DMS153 (cell line): ENCODE measurements at regions not wholly inside any gene's neighbourhood (a gene's known extent, or its start where the extent isn't known, plus 50 kb on each side); places are given as distances from the start of the nearest gene placed in this dataset.
A peak's percentile ranks its signal among the peaks of the same experiment; 100 is the strongest.
"Not testable (repeated sequence)": the region's sequence is repeated elsewhere in the genome, so short reads cannot be mapped to it uniquely, and the experiment has no call there.

Source experiments
- DNase-seq: peaks from one replicate; lab custom pipeline; 2025; lab: John Stamatoyannopoulos, UW

DNA sequence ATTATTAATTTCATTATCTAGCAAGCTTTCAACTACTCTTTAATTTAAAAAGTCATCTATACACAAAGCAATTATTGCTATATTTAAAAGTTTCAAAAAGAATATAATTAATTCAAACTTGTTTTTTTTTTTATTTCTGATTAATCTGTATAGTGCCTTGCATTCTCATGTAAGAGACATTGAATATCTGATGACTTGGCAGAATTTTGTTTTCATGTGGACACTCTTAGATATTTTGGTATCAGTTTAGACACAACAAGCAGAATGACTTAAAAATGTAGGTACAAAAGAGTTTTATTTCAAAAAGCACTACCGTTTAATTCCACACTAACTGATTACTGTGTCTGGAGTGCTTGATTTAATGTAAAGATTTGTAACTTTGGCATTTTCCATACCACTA is 1129.6 kb downstream of the PDHA2 start:
- DNase-seq: no peak

- no peak for DNase-seq
These were observed 1133.0 kb downstream of the PDHA2 start for GRCh38 chr4:96972920-96973319.

DNA sequence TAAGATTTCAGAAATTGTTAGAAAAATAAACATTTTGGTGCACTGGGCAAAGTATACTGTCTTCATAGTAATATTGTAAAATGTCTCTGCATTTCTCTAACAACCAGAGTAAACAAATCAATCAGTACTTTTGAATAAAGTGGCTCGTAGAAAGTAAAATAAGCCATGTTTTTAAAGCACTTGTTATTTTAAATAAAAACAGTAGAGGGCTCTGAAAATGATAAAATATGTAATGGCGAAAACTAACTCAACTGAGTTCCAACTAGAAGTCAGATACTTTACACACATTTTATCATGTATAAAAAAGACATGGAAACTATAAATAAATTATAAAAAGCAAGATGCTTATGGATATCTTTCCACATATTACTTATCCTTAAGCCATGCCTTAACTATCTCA is 1134.4 kb downstream of the PDHA2 start:
- DNase-seq: no peak

- no peak for DNase-seq
These were observed 1143.9 kb downstream of the PDHA2 start for GRCh38 chr4:96983830-96984229.

- no peak for DNase-seq
These were observed 1146.9 kb downstream of the PDHA2 start for GRCh38 chr4:96986816-96987215.

DNA sequence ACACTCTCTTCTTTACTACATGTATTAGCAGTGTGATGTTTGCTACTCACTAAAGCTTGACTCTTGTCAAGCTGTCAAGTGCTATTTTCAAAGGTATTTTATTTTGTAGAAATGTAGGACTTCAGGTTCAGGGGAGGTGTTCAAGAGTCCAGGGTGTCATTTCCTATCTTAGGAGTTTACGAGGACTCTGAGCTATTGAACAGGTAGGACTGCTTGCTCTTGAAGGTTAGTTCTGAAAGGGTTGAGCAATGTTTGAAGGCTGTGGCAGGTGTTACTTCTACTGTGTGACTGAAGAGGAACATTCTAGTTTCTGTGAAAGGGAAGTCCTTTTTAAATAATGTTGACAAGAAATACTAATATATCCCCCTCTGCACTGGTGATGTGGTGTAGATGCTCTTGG is 1151.2 kb downstream of the PDHA2 start:
- no peak for DNase-seq

- DNase-seq: no peak
These were observed 1150.8 kb downstream of the STPG2 start for GRCh38 chr4:96992443-96992842.

DNA sequence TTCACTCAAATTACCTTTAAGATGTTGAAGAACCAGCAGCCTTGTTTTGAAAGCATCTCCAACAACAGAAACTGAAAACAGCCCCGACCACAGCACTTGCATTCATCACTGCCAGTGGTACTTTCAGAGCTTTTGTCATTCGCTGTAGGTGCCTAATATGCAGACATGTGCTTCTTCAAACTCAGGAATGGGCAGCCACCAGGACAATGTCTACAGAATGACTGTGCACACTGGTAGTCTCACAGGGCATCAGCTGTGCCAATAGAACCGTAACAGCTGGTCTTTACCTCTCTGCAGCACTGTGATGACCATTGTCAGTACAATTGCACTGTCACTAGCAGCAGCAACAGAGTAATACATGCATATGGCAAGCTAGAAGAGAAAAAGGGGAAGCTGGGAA is 1149.7 kb downstream of the STPG2 start:
- no peak for DNase-seq

- no peak for DNase-seq
These were observed 1139.6 kb downstream of the STPG2 start for GRCh38 chr4:97003715-97004114.

DNA sequence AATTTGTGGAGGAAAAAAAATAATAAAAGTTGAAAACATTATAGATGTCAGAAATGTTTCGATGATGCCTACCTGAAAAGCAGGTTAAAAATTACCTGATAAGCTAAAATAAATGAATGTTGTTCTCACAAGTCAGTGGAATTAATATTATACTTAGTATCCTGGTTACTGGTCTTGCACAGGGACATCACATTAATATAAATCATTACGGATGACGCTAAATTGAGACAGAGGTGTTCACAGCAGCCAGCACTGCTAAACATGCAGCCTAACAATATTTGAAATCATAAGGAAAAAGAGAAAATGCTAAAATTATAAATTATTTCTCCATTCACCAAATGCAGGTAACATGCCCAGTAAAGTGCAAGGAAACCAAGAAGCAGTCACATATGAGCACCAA is 1130.0 kb downstream of the STPG2 start:
- no peak for DNase-seq

DNA sequence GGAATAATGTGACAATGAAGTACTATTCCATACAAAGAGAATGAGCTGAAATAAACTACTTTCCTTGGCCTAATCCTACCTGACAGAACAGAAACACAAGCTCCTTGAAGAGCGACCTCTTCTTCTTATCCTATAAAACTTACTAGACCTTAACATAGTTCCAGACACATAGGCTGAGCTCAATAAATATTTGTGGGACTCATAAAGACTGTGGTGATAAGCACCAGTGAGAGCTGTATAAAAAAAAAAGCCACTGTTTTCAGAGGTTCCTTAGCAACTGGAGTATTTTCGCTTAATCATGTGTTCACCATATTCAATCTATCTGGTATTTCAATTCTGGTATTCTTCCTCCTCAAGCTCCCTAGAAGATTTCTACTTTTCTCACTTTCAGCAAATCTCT is 1129.6 kb downstream of the STPG2 start:
- no peak for DNase-seq

DNA sequence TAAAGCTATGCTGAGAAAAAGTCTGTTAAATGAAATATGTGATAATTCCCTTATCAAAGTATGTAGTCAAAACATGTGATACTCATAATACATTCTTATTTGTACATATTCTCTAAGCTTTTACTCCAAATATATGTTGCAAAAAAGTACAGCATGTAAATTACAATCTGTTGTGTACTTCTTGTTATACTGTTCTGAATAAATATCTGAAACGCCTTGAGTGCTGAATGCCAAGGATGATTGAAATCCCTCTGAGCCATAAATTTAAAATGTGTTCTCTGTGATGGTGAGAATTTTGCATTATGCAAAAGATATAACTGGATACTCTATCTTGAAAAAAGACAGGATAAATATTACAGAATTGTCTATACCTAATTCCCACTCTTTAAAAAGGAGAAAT is 1128.0 kb downstream of the STPG2 start:
- no peak for DNase-seq

- peak; percentile 38 for DNase-seq
These were observed 1126.9 kb downstream of the STPG2 start for GRCh38 chr4:97016186-97016907.

- DNase-seq: no peak
These were observed 1115.4 kb downstream of the STPG2 start for GRCh38 chr4:97027728-97028410.

DNA sequence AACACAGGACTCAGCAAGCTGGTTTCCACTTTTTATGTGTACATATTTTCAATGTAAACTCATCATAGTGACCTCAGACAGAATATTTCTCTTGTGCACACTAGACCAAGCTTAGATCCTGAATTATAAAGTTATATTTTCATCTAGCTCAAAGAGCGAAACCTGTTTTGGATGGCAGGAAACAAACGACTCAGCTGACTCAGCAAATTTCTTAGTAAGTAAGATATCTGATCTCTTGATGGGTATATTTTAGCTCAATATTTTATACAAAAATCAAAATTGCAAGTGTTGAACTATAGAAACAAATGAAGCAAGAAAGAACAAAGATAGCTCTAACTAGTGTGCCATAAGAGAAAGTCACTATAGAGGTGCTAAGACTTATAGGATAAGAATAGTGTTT is 1114.5 kb downstream of the STPG2 start:
- no peak for DNase-seq

DNA sequence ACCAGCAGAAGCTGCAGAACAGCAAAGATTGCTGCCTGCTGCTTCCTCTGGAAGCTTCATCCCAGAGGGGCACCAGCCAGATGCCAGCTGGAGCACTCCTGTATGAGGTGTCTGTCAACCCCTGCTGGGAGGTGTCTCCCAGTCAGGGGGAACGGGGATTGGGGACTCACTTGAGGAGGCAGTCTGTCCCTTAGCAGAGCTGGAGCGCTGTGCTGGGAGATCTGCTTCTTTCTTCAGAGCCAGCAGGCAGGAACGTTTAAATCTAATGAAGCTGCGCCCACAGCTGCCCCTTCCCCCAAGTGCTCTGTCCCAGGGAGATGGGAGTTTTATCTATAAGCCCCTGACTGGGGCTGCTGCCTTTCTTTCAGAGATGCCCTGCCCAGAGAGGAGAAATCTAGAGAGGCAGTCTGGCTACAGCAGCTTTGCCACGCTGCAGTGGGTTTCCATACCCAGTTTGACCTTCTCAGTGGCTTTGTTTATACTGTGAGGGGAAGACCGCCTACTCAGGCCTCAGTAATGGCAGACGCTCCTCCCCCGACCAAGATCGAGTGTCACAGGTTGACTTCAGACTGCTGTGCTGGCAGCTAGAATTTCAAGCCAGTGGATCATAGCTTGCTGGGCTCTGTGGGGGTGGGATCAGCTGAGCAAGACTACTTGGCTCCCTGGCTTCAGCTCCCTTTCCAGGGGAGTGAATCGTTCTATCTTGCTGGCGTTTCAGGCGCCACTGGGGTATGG is 1105.7 kb downstream of the STPG2 start:
- DNase-seq: not testable (repeated sequence)

DNA sequence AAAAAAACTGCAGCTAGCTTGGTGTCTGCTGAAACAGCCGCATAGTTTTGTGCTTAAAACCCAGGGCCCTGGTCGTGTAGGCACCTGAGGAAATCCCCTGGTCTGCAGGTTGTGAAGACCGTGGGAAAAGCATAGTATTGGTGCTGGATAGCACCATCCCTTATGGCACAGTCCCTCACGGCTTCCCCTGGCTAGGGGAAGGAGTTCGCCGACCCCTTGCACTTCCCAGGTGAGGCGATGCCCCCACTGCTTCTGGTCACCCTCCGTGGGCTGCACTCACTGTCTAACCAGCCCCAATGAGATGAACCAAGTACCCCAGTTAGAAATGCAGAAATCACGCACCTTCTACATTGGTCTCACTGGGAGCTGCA is 1105.1 kb downstream of the STPG2 start:
- DNase-seq: no peak

- DNase-seq: no peak
These were observed 1070.6 kb downstream of the STPG2 start for GRCh38 chr4:97072666-97073065.

DNA sequence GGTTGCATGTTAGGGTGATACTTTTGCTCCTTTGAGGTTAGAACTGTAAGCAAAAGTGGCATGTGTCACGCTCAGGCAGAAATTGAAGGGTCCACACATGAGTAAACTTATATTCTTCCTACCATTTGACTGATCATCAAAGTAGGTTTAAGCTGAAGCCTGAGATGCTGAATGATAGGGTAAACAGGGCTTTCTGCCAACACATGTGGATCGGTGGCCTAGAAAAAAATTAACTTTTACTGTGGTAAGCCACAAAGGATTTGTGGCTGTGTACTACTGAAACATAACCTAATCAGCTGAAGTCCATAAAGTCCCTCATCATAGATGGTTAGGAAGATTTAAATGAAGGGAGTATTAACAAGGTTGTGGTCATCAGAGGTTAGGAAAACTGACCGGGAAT is 1070.1 kb downstream of the STPG2 start:
- DNase-seq: no peak

- no peak for DNase-seq
These were observed 1068.7 kb downstream of the STPG2 start for GRCh38 chr4:97074531-97074930.

- no peak for DNase-seq
These were observed 1061.3 kb downstream of the STPG2 start for GRCh38 chr4:97081951-97082350.

- DNase-seq: not testable (repeated sequence)
These were observed 1046.2 kb downstream of the STPG2 start for GRCh38 chr4:97097036-97097435.

DNA sequence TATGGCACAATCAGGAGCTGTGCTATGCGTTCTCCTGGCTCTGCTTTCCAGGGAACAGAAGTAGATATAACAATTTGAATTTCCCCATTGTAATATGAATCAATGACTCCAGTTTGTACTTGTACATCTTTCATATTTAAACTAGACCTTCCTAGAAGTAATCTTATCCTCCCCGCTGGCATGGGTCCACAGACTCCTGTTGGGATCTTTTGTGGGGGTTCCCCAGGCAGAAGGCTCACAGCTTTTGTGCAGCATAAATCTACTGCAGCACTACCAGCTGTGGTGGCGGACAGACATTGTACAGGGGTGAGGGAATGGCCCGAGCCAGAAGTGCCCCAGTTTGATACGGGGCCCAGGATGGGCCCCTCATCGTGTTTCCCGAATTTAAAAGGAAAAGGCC is 1042.1 kb downstream of the STPG2 start:
- not testable (repeated sequence) for DNase-seq
